ENCODE measurements at regions not wholly inside any gene's neighbourhood (a gene's known extent, or its start where the extent isn't known, plus 50 kb on each side); places are given as distances from the start of the nearest gene placed in this dataset.

DNA sequence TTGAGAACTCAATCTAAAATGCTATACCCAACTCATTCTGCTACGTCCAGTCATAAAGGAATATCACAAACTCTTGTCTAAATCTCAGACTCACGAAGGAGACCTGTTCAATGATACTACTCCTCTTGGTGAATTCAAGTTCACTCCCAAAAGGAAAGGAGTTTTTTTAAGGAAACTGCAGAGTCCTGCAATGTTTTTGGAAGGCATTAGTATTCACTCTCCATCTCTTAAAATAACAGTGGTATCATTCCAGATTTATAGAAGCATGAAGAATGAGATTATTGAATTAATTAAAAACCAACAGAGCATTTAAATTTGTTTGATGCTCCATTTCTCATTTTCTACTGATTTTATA lies 73.4 kb downstream of the FOXD1 start:
- no peak for TF ChIP-seq ELF4 (IDR thresholded peaks at IDR 0.05)
- TF ChIP-seq BHLHE40 (IDR thresholded peaks at IDR 0.05; ENCODE audit: borderline replicate concordance) = no peak
- no peak for TF ChIP-seq TARDBP (IDR thresholded peaks at IDR 0.05)
- TF ChIP-seq, protein P1, sequence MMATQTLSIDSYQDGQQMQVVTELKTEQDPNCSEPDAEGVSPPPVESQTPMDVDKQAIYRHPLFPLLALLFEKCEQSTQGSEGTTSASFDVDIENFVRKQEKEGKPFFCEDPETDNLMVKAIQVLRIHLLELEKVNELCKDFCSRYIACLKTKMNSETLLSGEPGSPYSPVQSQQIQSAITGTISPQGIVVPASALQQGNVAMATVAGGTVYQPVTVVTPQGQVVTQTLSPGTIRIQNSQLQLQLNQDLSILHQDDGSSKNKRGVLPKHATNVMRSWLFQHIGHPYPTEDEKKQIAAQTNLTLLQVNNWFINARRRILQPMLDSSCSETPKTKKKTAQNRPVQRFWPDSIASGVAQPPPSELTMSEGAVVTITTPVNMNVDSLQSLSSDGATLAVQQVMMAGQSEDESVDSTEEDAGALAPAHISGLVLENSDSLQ (IDR thresholded peaks at IDR 0.05) = no peak
- TF ChIP-seq NFRKB (IDR thresholded peaks at IDR 0.05) = no peak
- TF ChIP-seq FOXA1 (IDR thresholded peaks at IDR 0.05) = no peak
- no peak for TF ChIP-seq SP1 (IDR thresholded peaks at IDR 0.05)
- TF ChIP-seq FOXK2 (IDR thresholded peaks at IDR 0.05) = no peak
- TF ChIP-seq ZNF384 (IDR thresholded peaks at IDR 0.05) = no peak
- TF ChIP-seq FOXM1 (IDR thresholded peaks at IDR 0.05; ENCODE audit: borderline replicate concordance) = no peak
- TF ChIP-seq LEF1 (IDR thresholded peaks at IDR 0.05; ENCODE audit: borderline replicate concordance) = no peak

All from HEK293T (cell line).